ENCODE measurements at regions not wholly inside any gene's neighbourhood (a gene's known extent, or its start where the extent isn't known, plus 50 kb on each side); places are given as distances from the start of the nearest gene placed in this dataset.

DNA sequence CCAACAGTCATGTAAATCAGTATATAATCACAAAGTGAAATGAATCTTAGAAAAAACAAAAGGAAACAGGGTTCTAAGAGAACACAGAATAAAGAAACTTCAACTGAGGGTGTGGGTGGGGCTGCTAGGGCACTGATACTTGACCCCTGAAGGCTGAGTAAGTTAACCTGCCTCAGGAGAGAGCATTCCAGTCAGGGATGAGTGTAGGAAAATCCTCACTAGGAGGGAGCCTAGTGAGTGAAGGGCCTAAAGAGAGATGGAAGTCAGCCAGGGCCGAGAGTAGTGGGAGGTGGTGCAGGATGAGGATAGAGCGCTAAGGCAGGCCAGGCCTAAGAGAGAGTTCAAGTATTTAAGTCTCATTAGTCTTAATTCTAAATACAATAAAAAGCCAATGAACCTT lies 342.6 kb downstream of the SATB2 start:
- Histone ChIP-seq H3K27me3 (no peaks in the 10 kb centered on the region), H3K36me3 (no peaks in the 10 kb centered on the region), H3K4me3 (no peak overlapping the region), H3K4me1 (no peaks in the 10 kb centered on the region), H3K27ac (no peak overlapping the region), H3K9me3 (no peaks in the 10 kb centered on the region)
- 92% methylated on average over 2 of the region's 2 CpGs for WGBS
- TF ChIP-seq POLR2A (IDR thresholded peaks at IDR 0.05) (no peak), EP300 (IDR thresholded peaks at IDR 0.05) (no peak), POLR2AphosphoS5 (IDR thresholded peaks at IDR 0.05) (no peak)
- TF ChIP-seq, protein P1, sequence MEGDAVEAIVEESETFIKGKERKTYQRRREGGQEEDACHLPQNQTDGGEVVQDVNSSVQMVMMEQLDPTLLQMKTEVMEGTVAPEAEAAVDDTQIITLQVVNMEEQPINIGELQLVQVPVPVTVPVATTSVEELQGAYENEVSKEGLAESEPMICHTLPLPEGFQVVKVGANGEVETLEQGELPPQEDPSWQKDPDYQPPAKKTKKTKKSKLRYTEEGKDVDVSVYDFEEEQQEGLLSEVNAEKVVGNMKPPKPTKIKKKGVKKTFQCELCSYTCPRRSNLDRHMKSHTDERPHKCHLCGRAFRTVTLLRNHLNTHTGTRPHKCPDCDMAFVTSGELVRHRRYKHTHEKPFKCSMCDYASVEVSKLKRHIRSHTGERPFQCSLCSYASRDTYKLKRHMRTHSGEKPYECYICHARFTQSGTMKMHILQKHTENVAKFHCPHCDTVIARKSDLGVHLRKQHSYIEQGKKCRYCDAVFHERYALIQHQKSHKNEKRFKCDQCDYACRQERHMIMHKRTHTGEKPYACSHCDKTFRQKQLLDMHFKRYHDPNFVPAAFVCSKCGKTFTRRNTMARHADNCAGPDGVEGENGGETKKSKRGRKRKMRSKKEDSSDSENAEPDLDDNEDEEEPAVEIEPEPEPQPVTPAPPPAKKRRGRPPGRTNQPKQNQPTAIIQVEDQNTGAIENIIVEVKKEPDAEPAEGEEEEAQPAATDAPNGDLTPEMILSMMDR (IDR thresholded peaks at IDR 0.05): no peak
- no peak for DNase-seq (ENCODE audit: low spot score in 2 of 2)

DNA sequence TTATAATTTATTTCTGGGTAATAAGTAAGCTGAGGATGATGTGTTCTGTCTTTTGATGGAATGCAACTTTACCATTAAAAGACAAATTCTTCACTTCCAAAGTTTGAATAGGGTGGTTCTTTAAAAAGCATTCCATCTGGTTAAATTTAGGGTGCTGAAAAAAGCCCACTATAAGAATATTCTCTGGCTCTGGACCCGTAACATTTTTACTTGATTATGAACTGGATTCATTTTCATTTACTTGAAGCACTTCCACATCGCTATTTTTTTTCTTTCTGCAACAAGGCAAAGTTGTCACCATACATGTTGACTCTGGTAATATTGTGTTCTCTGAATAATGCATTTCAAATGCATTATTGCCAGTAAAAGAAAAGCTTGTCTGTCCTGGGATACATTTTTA lies 344.6 kb downstream of the SATB2 start:
- Histone ChIP-seq H3K27me3 (no peaks in the 10 kb centered on the region), H3K4me3 (no peak overlapping the region), H3K9me3 (no peaks in the 10 kb centered on the region), H3K4me1 (no peaks in the 10 kb centered on the region), H3K27ac (no peak overlapping the region), H3K36me3 (no peaks in the 10 kb centered on the region)
- TF ChIP-seq POLR2AphosphoS5 (IDR thresholded peaks at IDR 0.05) (no peak), POLR2A (IDR thresholded peaks at IDR 0.05) (no peak), EP300 (IDR thresholded peaks at IDR 0.05) (no peak)
- TF ChIP-seq, protein P1 (IDR thresholded peaks at IDR 0.05): no peak
- DNase-seq (ENCODE audit: low spot score in 2 of 2): no peak
- 67% methylated on average over 2 of the region's 2 CpGs for WGBS

DNA sequence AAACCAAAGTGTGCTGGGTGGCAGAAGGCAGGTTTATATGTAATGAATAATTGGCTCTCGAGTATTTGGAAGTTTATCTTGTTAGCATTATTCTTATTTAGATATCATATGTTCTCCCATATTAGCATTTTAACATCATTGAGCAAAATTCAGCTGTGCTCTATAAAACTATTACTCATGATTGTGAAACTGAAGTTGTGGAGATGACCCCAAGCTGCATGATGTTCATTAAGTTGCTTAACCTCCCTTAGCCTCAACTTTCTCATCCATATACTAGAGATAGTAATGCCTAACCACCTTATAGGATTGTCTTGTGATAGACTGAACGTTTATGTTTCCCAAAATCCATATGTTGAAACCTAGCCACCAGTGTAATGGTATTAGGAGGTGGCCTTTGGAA lies 346.3 kb downstream of the SATB2 start:
- Histone ChIP-seq H3K36me3 (no peaks in the 10 kb centered on the region), H3K27me3 (no peaks in the 10 kb centered on the region), H3K9me3 (no peaks in the 10 kb centered on the region), H3K4me3 (no peak overlapping the region), H3K27ac (no peak overlapping the region), H3K4me1 (no peaks in the 10 kb centered on the region)
- no peak for TF ChIP-seq POLR2A (IDR thresholded peaks at IDR 0.05)
- no peak for TF ChIP-seq EP300 (IDR thresholded peaks at IDR 0.05)
- TF ChIP-seq, protein P1 (IDR thresholded peaks at IDR 0.05): no peak
- no peak for TF ChIP-seq POLR2AphosphoS5 (IDR thresholded peaks at IDR 0.05)
- DNase-seq (ENCODE audit: low spot score in 2 of 2): no peak
- WGBS: 76% methylated on average over 2 of the region's 2 CpGs

DNA sequence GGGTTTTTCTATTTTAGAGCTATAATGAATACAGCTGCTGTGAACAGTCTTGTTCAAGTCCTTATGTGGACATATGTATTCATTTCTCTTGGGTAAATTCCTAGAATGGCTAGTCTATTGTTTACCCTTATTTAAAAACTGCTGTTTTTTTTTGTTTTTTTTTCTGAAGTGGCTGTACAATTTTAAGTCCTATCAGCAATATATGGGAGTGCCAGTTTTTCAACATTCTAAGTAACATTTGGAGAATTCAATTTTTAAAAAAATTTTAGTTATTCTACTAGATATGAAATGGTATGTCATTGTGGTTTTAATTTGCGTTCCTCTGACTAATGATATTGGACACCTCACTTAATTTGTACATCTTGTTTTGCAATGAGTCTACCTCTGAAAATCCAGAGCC lies 349.7 kb downstream of the SATB2 start:
- no peak for TF ChIP-seq EP300 (IDR thresholded peaks at IDR 0.05)
- TF ChIP-seq, protein P1 (IDR thresholded peaks at IDR 0.05): no peak
- TF ChIP-seq POLR2AphosphoS5 (IDR thresholded peaks at IDR 0.05): no peak
- no peak for TF ChIP-seq POLR2A (IDR thresholded peaks at IDR 0.05)
- 80% methylated on average over 1 of the region's 1 CpG for WGBS
- H3K4me1 ChIP-seq: no peaks in the 10 kb centered on the region

DNA sequence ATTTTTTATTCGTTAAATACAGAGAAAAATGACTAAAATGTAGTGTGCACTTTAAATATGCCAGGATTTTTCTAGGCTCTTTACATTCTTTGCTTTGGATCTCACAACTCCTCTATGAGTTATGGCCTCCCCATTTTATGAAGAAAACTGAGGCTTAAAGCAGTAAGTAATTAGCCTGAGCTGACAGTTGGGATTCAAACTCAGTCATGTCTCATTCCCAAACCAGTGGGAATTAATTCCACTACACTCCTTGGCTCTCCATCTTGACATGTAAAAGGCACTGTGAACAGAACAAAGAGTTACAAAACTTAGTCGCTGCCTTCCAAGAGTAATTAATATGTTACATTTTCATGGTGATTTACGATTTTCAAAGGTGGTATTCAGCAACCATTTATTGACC lies 351.9 kb downstream of the SATB2 start:
- 60% methylated on average over 3 of the region's 3 CpGs for WGBS
- Histone ChIP-seq H3K27ac (no peak overlapping the region), H3K27me3 (no peaks in the 10 kb centered on the region), H3K4me3 (no peak overlapping the region), H3K4me1 (no peaks in the 10 kb centered on the region), H3K9me3 (no peaks in the 10 kb centered on the region), H3K36me3 (no peaks in the 10 kb centered on the region)
- DNase-seq (ENCODE audit: low spot score in 2 of 2): no peak
- TF ChIP-seq POLR2AphosphoS5 (IDR thresholded peaks at IDR 0.05): no peak
- TF ChIP-seq EP300 (IDR thresholded peaks at IDR 0.05): no peak
- TF ChIP-seq, protein P1 (IDR thresholded peaks at IDR 0.05): no peak
- TF ChIP-seq POLR2A (IDR thresholded peaks at IDR 0.05): no peak

More for the DNA sequence above, 349.7 kb downstream of the SATB2 start:
- Histone ChIP-seq H3K27ac (no peak overlapping the region), H3K4me3 (no peak overlapping the region), H3K9me3 (no peaks in the 10 kb centered on the region), H3K27me3 (no peaks in the 10 kb centered on the region), H3K36me3 (no peaks in the 10 kb centered on the region)
- DNase-seq (ENCODE audit: low spot score in 2 of 2): no peak

Measured in suprapubic skin (tissue), 4 donors.